Neural progenitor cell (in vitro differentiated cells): ENCODE measurements at regions not wholly inside any gene's neighbourhood (a gene's known extent, or its start where the extent isn't known, plus 50 kb on each side); places are given as distances from the start of the nearest gene placed in this dataset.

Experiments
- DNase-seq: peaks from one replicate; pipeline ENCODE4 v3.0.0-alpha.2; 2016; ENCODE audit warnings: low spot score
- H2AFZ ChIP-seq: fragments of 200-600 bp; sonication (generic); replicated peaks from 2 replicates; pipeline ENCODE4 v1.6.1; 2016; ENCODE audit warnings: antibody characterized with exemption
- H3F3A ChIP-seq: fragments of 200-600 bp; sonication (generic); 2 replicates; pipeline ENCODE4 v1.6.1; 2016; ENCODE audit warnings: antibody characterized with exemption, low read depth
- H3K27ac ChIP-seq: fragments of 200-600 bp; sonication (generic); 2 replicates; pipeline ENCODE4 v1.5.1; 2016; ENCODE audit warnings: mild to moderate bottlenecking
- H3K27me3 ChIP-seq: fragments of 200-600 bp; sonication (generic); 2 replicates; pipeline ENCODE4 v1.6.1; 2016; ENCODE audit warnings: mild to moderate bottlenecking, moderate library complexity
- H3K36me3 ChIP-seq: fragments of 200-600 bp; sonication (generic); 2 replicates; pipeline ENCODE4 v1.5.1; 2016
- H3K4me1 ChIP-seq: fragments of 200-600 bp; sonication (generic); 2 replicates; pipeline ENCODE4 v1.6.1; 2016; ENCODE audit warnings: mixed run types
- H3K4me2 ChIP-seq: fragments of 200-600 bp; sonication (generic); 2 replicates; pipeline ENCODE4 v1.6.1; 2016
- H3K4me3 ChIP-seq: fragments of 200-600 bp; sonication (generic); 2 replicates; pipeline ENCODE4 v1.5.1; 2016
- H3K79me2 ChIP-seq: fragments of 200-600 bp; sonication (generic); 2 replicates; pipeline ENCODE4 v1.6.1; 2016; ENCODE audit warnings: low read depth
- H3K9ac ChIP-seq: fragments of 200-600 bp; sonication (generic); 2 replicates; pipeline ENCODE4 v1.6.1; 2016
- H3K9me3 ChIP-seq: fragments of 200-600 bp; sonication (generic); 2 replicates; pipeline ENCODE4 v1.5.1; 2016; ENCODE audit warnings: low read depth
- H4K20me1 ChIP-seq: fragments of 200-600 bp; sonication (generic); 2 replicates; pipeline ENCODE4 v1.6.1; 2016; ENCODE audit warnings: low read depth
- H3K27ac Mint-ChIP-seq: 3 replicates; pipeline ENCODE4 v1.8.0; 2021; ENCODE audit warnings: mixed read lengths
- H3K27me3 Mint-ChIP-seq: 2 replicates; pipeline ENCODE4 v1.8.0; 2022; ENCODE audit warnings: low read depth, mild to moderate bottlenecking, inconsistent platforms, moderate library complexity, mixed read lengths; ENCODE audit not compliant: insufficient read depth
- H3K36me3 Mint-ChIP-seq: 3 replicates; pipeline ENCODE4 v1.8.0; 2021; ENCODE audit warnings: mixed read lengths
- H3K4me1 Mint-ChIP-seq: 3 replicates; pipeline ENCODE4 v1.8.0; 2021; ENCODE audit warnings: mixed read lengths
- H3K4me3 Mint-ChIP-seq: 3 replicates; pipeline ENCODE4 v1.8.0; 2021; ENCODE audit warnings: mild to moderate bottlenecking, moderate library complexity, mixed read lengths
- H3K9me3 Mint-ChIP-seq: 3 replicates; pipeline ENCODE4 v1.8.0; 2020; ENCODE audit warnings: mixed read lengths
- CTCF ChIP-seq: fragments of 200-600 bp; sonication (generic); IDR thresholded peaks from 2 replicates; pipeline ENCODE4 v1.5.1; 2017; ENCODE audit warnings: antibody characterized with exemption, mild to moderate bottlenecking
- EZH2 ChIP-seq: fragments of 200-600 bp; sonication (generic); IDR thresholded peaks from 2 replicates; pipeline ENCODE4 v1.6.1; 2017; ENCODE audit warnings: antibody characterized with exemption, mild to moderate bottlenecking, moderate library complexity
- EZH2phosphoT487 ChIP-seq: fragments of 200-600 bp; sonication (generic); IDR thresholded peaks from 2 replicates; pipeline ENCODE4 v1.6.1; 2017; ENCODE audit warnings: antibody characterized with exemption

DNA sequence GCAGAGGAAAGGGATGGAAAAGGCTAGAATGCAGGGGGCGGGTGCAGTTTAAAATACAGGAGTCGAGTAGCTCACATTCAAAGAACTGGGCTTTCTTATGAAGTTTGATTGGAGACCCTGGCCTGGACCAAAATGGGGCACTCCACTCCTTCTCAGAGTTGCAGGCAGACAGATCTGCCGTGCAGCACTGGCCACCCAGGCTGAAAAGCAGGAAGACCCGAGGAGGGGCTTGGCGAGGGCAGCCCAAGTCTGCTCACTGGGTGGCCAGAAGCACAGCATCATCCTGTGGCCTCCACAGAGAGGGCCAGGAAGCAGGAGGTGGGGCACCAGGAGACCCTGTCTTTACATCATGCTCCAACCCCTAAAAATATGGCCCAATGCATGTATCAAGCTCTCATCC is 109.1 kb upstream of the BCL2L14 start:
- Histone ChIP-seq H3K36me3 (no peaks in the 10 kb centered on the region), H3K27ac (no peak overlapping the region), H3K9me3 (no peaks in the 10 kb centered on the region), H3K4me3 (no peak overlapping the region), H2AFZ (peak overlapping the region; percentile 68), H3K79me2 (no peaks in the 10 kb centered on the region), H4K20me1 (no peaks in the 10 kb centered on the region), H3K4me1 (peaks cover 6% of the 10 kb centered on the region), H3K27me3 (no peaks in the 10 kb centered on the region), H3K9ac (no peak overlapping the region), H3F3A (no peaks in the 10 kb centered on the region), H3K4me2 (no peak overlapping the region)
- Mint-ChIP-seq H3K27me3 (peaks cover 3% of the 10 kb centered on the region), H3K36me3 (no peaks in the 10 kb centered on the region), H3K9me3 (peaks cover 2% of the 10 kb centered on the region), H3K4me1 (peaks cover 8% of the 10 kb centered on the region), H3K4me3 (no peak overlapping the region), H3K27ac (no peak overlapping the region)
- no peak for TF ChIP-seq EZH2phosphoT487
- TF ChIP-seq EZH2: no peak
- no peak for TF ChIP-seq CTCF
- DNase-seq: peak; percentile 11

DNA sequence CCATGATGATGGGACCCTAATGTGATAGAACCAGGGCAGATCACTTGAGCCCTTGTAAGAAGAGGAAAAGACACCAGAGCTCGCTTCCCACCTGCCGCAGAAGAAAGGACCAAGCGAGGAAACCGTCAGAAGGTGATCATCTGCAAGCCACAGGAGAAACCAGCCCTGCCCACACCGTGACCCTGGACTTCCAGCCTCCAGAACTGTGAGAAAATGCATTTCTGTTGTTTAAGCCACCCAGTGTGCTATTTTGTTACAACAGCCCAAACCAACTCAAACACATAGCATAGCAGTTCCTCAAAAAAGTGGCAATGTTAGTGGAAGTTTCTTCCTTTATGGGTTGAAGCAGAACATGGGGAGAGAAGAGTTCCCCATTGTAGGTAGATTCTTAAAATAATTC is 107.9 kb upstream of the BCL2L14 start:
- Histone ChIP-seq H3K4me2 (no peak overlapping the region), H3F3A (no peaks in the 10 kb centered on the region)
- TF ChIP-seq EZH2 (no peak), CTCF (no peak), EZH2phosphoT487 (no peak)

GRCh38 chr12:11963841-11964471 is 106.8 kb upstream of the BCL2L14 start:
- H3K27ac ChIP-seq: no peak overlapping the region
- no peak overlapping the region for H3K4me3 ChIP-seq
- H3K27me3 ChIP-seq: peaks cover 4% of the 10 kb centered on the region
- H3K79me2 ChIP-seq: no peaks in the 10 kb centered on the region
- Mint-ChIP-seq H3K4me1 (peaks cover 14% of the 10 kb centered on the region), H3K9me3 (peaks cover 2% of the 10 kb centered on the region), H3K4me3 (no peak overlapping the region), H3K36me3 (no peaks in the 10 kb centered on the region), H3K27me3 (peaks cover 3% of the 10 kb centered on the region), H3K27ac (peak overlapping the region; percentile 72)
- no peaks in the 10 kb centered on the region for H3K9me3 ChIP-seq
- no peaks in the 10 kb centered on the region for H4K20me1 ChIP-seq
- no peaks in the 10 kb centered on the region for H3K36me3 ChIP-seq
- no peak overlapping the region for H2AFZ ChIP-seq
- no peak for TF ChIP-seq EZH2phosphoT487
- TF ChIP-seq EZH2: no peak
- no peak for TF ChIP-seq CTCF
- no peaks in the 10 kb centered on the region for H3F3A ChIP-seq
- no peak for DNase-seq
- no peak overlapping the region for H3K9ac ChIP-seq
- H3K4me2 ChIP-seq: no peak overlapping the region
- H3K4me1 ChIP-seq: peaks cover 6% of the 10 kb centered on the region

More for the DNA sequence above, 107.9 kb upstream of the BCL2L14 start:
- peaks cover 2% of the 10 kb centered on the region for H3K27me3 ChIP-seq
- no peaks in the 10 kb centered on the region for H3K79me2 ChIP-seq
- peaks cover 10% of the 10 kb centered on the region for H3K4me1 Mint-ChIP-seq
- no peak overlapping the region for H2AFZ ChIP-seq
- no peak overlapping the region for H3K4me3 Mint-ChIP-seq
- H3K9ac ChIP-seq: no peak overlapping the region
- H3K4me1 ChIP-seq: peaks cover 6% of the 10 kb centered on the region
- H3K27ac Mint-ChIP-seq: no peak overlapping the region
- H3K4me3 ChIP-seq: no peak overlapping the region
- peaks cover 2% of the 10 kb centered on the region for H3K9me3 Mint-ChIP-seq
- H3K36me3 ChIP-seq: no peaks in the 10 kb centered on the region
- H3K27me3 Mint-ChIP-seq: peaks cover 3% of the 10 kb centered on the region
- no peaks in the 10 kb centered on the region for H4K20me1 ChIP-seq
- no peaks in the 10 kb centered on the region for H3K36me3 Mint-ChIP-seq
- no peak overlapping the region for H3K27ac ChIP-seq
- no peaks in the 10 kb centered on the region for H3K9me3 ChIP-seq
- DNase-seq: no peak
